ENCODE measurements at regions not wholly inside any gene's neighbourhood (a gene's known extent, or its start where the extent isn't known, plus 50 kb on each side); places are given as distances from the start of the nearest gene placed in this dataset.
"Not testable (repeated sequence)": the region's sequence is repeated elsewhere in the genome, so short reads cannot be mapped to it uniquely, and the experiment has no call there.

DNA sequence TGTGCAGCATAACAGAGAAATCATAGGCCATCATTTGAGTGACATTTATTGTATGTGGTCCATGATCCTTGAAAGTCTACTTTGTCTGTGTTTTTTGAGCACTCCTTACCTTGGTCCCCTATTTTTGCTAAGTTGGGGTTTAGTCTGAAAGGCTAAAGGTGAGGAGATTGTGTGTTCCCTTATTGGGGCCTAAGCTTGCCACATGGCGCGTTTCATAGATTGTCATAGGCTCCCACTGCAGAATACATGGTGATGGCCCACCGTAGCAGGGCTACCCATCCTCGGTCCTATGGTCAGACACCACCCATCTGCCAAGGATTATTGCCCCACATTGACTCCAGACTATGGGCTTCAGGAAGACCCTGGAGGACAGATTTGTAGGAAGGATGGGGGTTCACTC is 117.0 kb upstream of the ZSWIM2 start:
- ChIA-PET CTCF (no interaction called here), POLR2A (ENCODE audit: low non-redundant PET) (no interaction called here)
- TF ChIP-seq, protein P1, sequence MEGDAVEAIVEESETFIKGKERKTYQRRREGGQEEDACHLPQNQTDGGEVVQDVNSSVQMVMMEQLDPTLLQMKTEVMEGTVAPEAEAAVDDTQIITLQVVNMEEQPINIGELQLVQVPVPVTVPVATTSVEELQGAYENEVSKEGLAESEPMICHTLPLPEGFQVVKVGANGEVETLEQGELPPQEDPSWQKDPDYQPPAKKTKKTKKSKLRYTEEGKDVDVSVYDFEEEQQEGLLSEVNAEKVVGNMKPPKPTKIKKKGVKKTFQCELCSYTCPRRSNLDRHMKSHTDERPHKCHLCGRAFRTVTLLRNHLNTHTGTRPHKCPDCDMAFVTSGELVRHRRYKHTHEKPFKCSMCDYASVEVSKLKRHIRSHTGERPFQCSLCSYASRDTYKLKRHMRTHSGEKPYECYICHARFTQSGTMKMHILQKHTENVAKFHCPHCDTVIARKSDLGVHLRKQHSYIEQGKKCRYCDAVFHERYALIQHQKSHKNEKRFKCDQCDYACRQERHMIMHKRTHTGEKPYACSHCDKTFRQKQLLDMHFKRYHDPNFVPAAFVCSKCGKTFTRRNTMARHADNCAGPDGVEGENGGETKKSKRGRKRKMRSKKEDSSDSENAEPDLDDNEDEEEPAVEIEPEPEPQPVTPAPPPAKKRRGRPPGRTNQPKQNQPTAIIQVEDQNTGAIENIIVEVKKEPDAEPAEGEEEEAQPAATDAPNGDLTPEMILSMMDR (conservative IDR thresholded peaks at IDR 0.05; ENCODE audit: low read depth): no peak
- H3K27ac ChIP-seq: no peak overlapping the region
- DNase-seq (ENCODE audit: low spot score): no peak

DNA sequence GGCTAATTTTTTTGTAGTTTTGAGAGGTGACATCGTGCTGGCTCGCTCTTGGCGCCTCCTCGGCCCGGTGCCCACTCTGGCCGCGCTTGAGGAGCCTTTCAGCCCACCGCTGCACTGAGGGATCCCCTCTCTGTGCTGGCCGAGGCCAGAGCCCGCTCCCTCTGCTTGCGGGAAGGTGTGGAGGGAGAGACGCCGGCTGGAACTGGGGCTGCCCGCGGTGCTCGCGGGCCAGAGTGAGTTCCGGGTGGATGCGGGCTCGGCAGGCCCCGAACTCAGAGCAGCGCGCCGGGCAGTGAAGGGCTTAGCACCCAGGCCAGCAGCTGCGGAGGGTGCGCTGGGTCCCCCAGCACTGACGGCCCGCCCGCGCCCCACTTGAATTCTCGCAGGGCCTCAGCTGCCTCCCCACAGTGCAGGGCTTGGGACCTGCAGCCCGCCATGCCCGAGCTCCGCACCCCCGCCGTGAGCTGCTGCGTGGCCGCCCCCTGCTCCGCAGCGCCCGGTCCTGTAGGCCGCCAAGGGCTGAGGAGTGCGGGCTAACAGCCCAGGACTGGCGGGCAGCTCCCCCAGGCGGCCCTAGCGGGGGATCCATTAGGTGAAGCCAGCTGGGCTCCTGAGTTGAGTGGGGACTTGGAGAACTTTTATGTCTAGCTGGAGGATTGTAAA is 113.2 kb upstream of the ZSWIM2 start:
- TF ChIP-seq, protein P1 (conservative IDR thresholded peaks at IDR 0.05; ENCODE audit: low read depth): no peak
- ChIA-PET CTCF (interaction anchor here (0.6 kb wide), 1 partner anchor 35 kb away, joined by 3 read pairs; no protein-coding TSS in a partner anchor), POLR2A (ENCODE audit: low non-redundant PET) (no interaction called here)
- DNase-seq (ENCODE audit: low spot score): no peak
- H3K27ac ChIP-seq: no peak overlapping the region

DNA sequence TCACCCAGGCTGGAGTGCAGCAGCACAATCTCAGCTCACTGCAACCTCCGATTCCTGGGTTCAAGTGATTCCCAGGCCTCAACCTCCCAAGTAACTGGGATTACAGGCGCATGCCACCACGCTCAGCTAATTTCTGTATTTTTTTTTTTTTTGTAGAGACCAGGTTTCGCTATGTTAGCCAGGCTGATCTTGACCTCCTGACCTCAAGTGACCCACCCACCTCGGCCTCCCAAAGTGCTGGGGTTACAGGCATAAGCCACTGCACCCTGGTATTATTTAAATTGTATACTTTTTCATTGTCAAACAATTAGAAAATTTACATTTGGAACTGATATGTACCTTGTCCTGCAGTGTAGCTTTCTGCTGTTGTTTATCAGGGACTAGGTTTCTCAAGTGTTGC is 111.3 kb upstream of the ZSWIM2 start:
- H3K27ac ChIP-seq; DNase-seq (ENCODE audit: low spot score); POLR2A ChIA-PET (ENCODE audit: low non-redundant PET); CTCF ChIA-PET: not testable (repeated sequence)

DNA sequence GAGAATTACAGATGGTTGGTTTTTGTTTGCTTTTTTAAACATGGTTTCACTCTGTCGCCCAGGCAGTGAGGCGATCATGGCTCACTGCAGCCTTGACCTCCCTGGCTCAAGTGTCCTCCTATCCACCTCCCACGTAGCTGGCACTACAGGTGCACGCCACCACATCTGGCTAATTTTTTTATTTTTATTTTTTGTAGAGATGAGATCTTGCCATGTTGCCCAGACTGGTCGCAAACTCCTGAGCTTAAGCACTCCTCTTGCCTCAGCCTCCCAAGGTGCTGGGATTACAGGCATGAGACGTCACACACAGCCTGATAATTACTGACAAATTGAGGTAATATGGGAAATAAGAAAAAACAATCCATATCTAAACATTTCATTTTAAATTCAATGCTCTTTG is 110.5 kb upstream of the ZSWIM2 start:
- ChIA-PET POLR2A (ENCODE audit: low non-redundant PET) (no interaction called here), CTCF (no interaction called here)
- TF ChIP-seq, protein P1 (conservative IDR thresholded peaks at IDR 0.05; ENCODE audit: low read depth): no peak
- DNase-seq (ENCODE audit: low spot score): no peak
- H3K27ac ChIP-seq: no peak overlapping the region

DNA sequence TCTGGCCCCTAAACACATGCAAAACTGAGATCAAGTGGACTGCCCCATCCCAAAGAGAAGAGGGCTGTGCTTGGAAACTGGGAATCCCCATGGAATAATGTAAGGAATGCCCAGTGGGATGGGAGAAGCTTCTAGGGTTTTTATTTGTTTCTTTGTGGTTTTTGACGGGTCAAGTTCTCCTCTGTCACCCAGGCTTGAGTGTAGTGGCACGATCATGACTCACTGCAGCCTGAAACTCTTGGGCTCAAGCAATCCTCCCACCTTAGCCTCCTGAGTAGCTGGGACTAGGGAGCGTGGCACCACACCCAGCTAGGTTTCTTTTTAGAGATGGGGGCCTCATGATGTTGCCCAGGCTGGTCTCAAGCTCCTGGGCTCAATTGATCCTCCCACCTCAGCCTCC is 101.7 kb upstream of the ZSWIM2 start:
- no peak for DNase-seq (ENCODE audit: low spot score)
- TF ChIP-seq, protein P1 (conservative IDR thresholded peaks at IDR 0.05; ENCODE audit: low read depth): no peak
- no peak overlapping the region for H3K27ac ChIP-seq
- CTCF ChIA-PET: no interaction called here
- POLR2A ChIA-PET (ENCODE audit: low non-redundant PET): no interaction called here

DNA sequence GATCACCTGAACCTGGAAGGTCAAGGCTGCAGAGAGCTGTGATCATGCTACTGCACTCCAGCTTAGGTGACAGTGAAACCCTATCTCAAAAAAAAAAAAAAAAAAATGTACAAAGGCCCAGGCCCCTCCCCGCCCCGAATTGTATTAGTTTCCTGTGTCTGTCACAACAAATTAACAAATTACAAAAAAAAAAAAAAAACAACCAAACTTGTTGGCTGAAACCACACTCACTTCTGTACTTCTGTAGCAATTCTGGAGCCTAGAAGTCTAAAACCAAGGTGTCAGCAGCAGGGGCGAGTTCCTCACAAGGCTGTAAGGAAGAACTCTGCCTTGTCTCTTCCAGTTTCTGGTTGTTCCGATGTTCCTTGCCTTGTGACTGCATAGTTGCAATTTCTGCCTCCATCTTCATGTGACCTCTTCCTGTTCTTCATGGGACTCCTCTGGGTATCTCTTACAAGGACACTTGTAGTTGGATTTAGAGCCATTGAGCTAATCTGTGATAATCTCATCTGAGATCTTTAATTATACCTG is 100.8 kb upstream of the ZSWIM2 start:
- TF ChIP-seq, protein P1 (conservative IDR thresholded peaks at IDR 0.05; ENCODE audit: low read depth): no peak
- no peak for DNase-seq (ENCODE audit: low spot score)
- H3K27ac ChIP-seq: no peak overlapping the region
- CTCF ChIA-PET: no interaction called here
- POLR2A ChIA-PET (ENCODE audit: low non-redundant PET): no interaction called here

DNA sequence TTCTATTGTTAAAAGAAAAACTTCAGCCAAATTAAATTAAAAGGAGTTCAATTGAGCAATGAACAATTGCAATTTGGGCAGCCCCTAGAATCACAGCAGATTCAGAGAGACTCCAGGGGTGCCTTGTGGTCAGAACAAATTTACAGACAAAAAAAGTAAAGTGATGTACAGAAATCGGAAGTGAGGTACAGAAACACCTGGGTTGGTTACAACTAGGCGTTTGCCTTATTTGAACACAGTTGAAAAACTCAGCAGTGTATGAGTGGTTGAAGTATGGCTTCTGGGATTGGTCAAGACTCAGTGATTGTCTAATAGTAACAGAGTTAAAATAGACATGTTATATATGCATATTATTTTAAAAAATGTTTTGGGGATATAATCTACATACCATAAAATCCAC is 98.5 kb upstream of the ZSWIM2 start:
- no peak overlapping the region for H3K27ac ChIP-seq
- TF ChIP-seq, protein P1 (conservative IDR thresholded peaks at IDR 0.05; ENCODE audit: low read depth): no peak
- ChIA-PET CTCF (no interaction called here), POLR2A (ENCODE audit: low non-redundant PET) (no interaction called here)
- DNase-seq (ENCODE audit: low spot score): no peak

All from RWPE1 (cell line).